ENCODE measurements at regions not wholly inside any gene's neighbourhood (a gene's known extent, or its start where the extent isn't known, plus 50 kb on each side); places are given as distances from the start of the nearest gene placed in this dataset.

GRCh38 chr6:88459643-88460042, 293.5 kb upstream of the CNR1 start:
- Histone ChIP-seq H3K9me3 (peaks cover 0 to 4% (median 0%) of the 10 kb centered on the region in 4 donors), H3K36me3 (no peaks in the 10 kb centered on the region), H3K27ac (no peak overlapping the region), H3K4me3 (no peak overlapping the region), H3K4me1 (peaks cover 0 to 12% (median 4%) of the 10 kb centered on the region in 4 donors), H3K27me3 (no peaks in the 10 kb centered on the region)
- no peak for DNase-seq
- WGBS, 2 donors: 11 to 64% methylated on average over 1 of the region's 1 CpG
- TF ChIP-seq POLR2A (IDR thresholded peaks at IDR 0.05) (no peak), CTCF (IDR thresholded peaks at IDR 0.05) (no peak), EP300 (IDR thresholded peaks at IDR 0.05) (no peak)
- intact Hi-C loops (cut with DNase I): no loop called here

- H3K4me3 ChIP-seq: no peak overlapping the region
- intact Hi-C loops (cut with DNase I): no loop called here
- no peaks in the 10 kb centered on the region for H3K27me3 ChIP-seq
- TF ChIP-seq POLR2A (IDR thresholded peaks at IDR 0.05) (no peak), CTCF (IDR thresholded peaks at IDR 0.05) (no peak), EP300 (IDR thresholded peaks at IDR 0.05) (no peak), POLR2AphosphoS5 (IDR thresholded peaks at IDR 0.05) (no peak)
- no peaks in the 10 kb centered on the region for H3K36me3 ChIP-seq
- H3K27ac ChIP-seq: no peak overlapping the region
- WGBS, 2 donors: 90 to 97% methylated on average over 1 of the region's 1 CpG
- no peak for DNase-seq
- peaks cover 0 to 4% (median 0%) of the 10 kb centered on the region in 4 donors for H3K9me3 ChIP-seq
- H3K4me1 ChIP-seq: peaks cover 0 to 12% (median 4%) of the 10 kb centered on the region in 4 donors
These were observed 293.0 kb upstream of the CNR1 start for GRCh38 chr6:88459189-88459588.

- Histone ChIP-seq H3K4me1 (peaks cover 0 to 12% (median 4%) of the 10 kb centered on the region in 4 donors), H3K9me3 (peaks cover 0 to 4% (median 0%) of the 10 kb centered on the region in 4 donors), H3K36me3 (no peaks in the 10 kb centered on the region), H3K27ac (no peak overlapping the region), H3K27me3 (no peaks in the 10 kb centered on the region), H3K4me3 (no peak overlapping the region)
- no peak for DNase-seq
- TF ChIP-seq CTCF (IDR thresholded peaks at IDR 0.05) (no peak), POLR2AphosphoS5 (IDR thresholded peaks at IDR 0.05) (no peak), EP300 (IDR thresholded peaks at IDR 0.05) (no peak), POLR2A (IDR thresholded peaks at IDR 0.05) (no peak)
- 84 to 88% methylated on average over 3 of the region's 3 CpGs for WGBS, 2 donors
- intact Hi-C loops (cut with DNase I): no loop called here
These were observed 292.5 kb upstream of the CNR1 start for GRCh38 chr6:88458662-88459061.

GRCh38 chr6:88456221-88456859, 290.2 kb upstream of the CNR1 start:
- WGBS, 2 donors: 48 to 80% methylated on average over 1 of the region's 1 CpG
- intact Hi-C loops (cut with DNase I): no loop called here
- Histone ChIP-seq H3K27me3 (no peaks in the 10 kb centered on the region), H3K27ac (no peak overlapping the region), H3K36me3 (no peaks in the 10 kb centered on the region), H3K4me1 (peaks cover 0 to 12% (median 4%) of the 10 kb centered on the region in 4 donors), H3K4me3 (no peak overlapping the region), H3K9me3 (no peaks in the 10 kb centered on the region)
- DNase-seq: no peak
- TF ChIP-seq CTCF (IDR thresholded peaks at IDR 0.05) (no peak), POLR2A (IDR thresholded peaks at IDR 0.05) (no peak), EP300 (IDR thresholded peaks at IDR 0.05) (no peak), POLR2AphosphoS5 (IDR thresholded peaks at IDR 0.05) (no peak)

- Histone ChIP-seq H3K4me1 (peaks cover 0 to 12% (median 4%) of the 10 kb centered on the region in 4 donors), H3K36me3 (no peaks in the 10 kb centered on the region), H3K27ac (no peak overlapping the region), H3K27me3 (no peaks in the 10 kb centered on the region), H3K4me3 (no peak overlapping the region), H3K9me3 (no peaks in the 10 kb centered on the region)
- 45 to 72% methylated on average over 3 of the region's 3 CpGs for WGBS, 2 donors
- DNase-seq: no peak
- intact Hi-C loops (cut with DNase I): no loop called here
- no peak for TF ChIP-seq POLR2AphosphoS5 (IDR thresholded peaks at IDR 0.05)
- no peak for TF ChIP-seq CTCF (IDR thresholded peaks at IDR 0.05)
- no peak for TF ChIP-seq POLR2A (IDR thresholded peaks at IDR 0.05)
- TF ChIP-seq EP300 (IDR thresholded peaks at IDR 0.05): no peak
These were observed 289.2 kb upstream of the CNR1 start for GRCh38 chr6:88455317-88455716.
